ENCODE measurements at regions not wholly inside any gene's neighbourhood (a gene's known extent, or its start where the extent isn't known, plus 50 kb on each side); places are given as distances from the start of the nearest gene placed in this dataset.

DNA sequence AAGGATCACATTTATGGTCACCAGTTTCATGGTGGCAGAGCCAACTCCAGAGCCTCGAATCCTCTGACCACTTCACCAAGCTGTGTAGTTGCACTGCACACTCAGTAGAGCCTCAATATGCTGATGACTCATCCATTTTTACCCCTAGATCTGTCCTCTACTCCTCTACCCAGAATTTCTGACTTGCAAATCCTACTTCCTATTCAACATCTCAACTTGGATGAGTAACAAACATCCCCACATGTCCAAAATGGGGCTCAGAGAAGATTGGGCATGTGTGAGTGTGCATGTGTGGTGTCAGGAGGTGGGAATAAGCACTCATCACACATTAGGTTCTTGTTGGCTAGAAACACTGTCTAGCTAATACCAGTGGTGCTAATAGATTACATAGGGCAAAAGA lies 57.8 kb upstream of the IGFBP2 start:
- TF ChIP-seq, protein P1, sequence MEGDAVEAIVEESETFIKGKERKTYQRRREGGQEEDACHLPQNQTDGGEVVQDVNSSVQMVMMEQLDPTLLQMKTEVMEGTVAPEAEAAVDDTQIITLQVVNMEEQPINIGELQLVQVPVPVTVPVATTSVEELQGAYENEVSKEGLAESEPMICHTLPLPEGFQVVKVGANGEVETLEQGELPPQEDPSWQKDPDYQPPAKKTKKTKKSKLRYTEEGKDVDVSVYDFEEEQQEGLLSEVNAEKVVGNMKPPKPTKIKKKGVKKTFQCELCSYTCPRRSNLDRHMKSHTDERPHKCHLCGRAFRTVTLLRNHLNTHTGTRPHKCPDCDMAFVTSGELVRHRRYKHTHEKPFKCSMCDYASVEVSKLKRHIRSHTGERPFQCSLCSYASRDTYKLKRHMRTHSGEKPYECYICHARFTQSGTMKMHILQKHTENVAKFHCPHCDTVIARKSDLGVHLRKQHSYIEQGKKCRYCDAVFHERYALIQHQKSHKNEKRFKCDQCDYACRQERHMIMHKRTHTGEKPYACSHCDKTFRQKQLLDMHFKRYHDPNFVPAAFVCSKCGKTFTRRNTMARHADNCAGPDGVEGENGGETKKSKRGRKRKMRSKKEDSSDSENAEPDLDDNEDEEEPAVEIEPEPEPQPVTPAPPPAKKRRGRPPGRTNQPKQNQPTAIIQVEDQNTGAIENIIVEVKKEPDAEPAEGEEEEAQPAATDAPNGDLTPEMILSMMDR (IDR thresholded peaks at IDR 0.05; ENCODE audit: poor library complexity) = no peak
- no peak for TF ChIP-seq EZH2phosphoT487 (IDR thresholded peaks at IDR 0.05; ENCODE audit: low read depth, severe bottlenecking, unreplicated experiment)

All from hepatocyte (in vitro differentiated cells).